NB4 (cell line): ENCODE measurements at regions not wholly inside any gene's neighbourhood (a gene's known extent, or its start where the extent isn't known, plus 50 kb on each side); places are given as distances from the start of the nearest gene placed in this dataset.

Source experiments
- MYC ChIP-seq: IDR thresholded peaks from 2 replicates; pipeline ENCODE4 v1.6.1; 2011; ENCODE audit warnings: low read depth, low read length
- POLR2A ChIP-seq: IDR thresholded peaks from 2 replicates; pipeline ENCODE4 v1.6.1; 2011; ENCODE audit warnings: mild to moderate bottlenecking; ENCODE audit not compliant: insufficient read length; ENCODE audit errors: extremely low read depth
- TF ChIP-seq, protein P1 (sequence below): IDR thresholded peaks from one replicate; pipeline ENCODE4 v1.5.1; 2012; ENCODE audit warnings: low read depth, low read length
- TF ChIP-seq, protein P2 (sequence below): IDR thresholded peaks from 2 replicates; pipeline ENCODE4 v1.6.1; 2011; ENCODE audit warnings: low read depth, low read length

DNA sequence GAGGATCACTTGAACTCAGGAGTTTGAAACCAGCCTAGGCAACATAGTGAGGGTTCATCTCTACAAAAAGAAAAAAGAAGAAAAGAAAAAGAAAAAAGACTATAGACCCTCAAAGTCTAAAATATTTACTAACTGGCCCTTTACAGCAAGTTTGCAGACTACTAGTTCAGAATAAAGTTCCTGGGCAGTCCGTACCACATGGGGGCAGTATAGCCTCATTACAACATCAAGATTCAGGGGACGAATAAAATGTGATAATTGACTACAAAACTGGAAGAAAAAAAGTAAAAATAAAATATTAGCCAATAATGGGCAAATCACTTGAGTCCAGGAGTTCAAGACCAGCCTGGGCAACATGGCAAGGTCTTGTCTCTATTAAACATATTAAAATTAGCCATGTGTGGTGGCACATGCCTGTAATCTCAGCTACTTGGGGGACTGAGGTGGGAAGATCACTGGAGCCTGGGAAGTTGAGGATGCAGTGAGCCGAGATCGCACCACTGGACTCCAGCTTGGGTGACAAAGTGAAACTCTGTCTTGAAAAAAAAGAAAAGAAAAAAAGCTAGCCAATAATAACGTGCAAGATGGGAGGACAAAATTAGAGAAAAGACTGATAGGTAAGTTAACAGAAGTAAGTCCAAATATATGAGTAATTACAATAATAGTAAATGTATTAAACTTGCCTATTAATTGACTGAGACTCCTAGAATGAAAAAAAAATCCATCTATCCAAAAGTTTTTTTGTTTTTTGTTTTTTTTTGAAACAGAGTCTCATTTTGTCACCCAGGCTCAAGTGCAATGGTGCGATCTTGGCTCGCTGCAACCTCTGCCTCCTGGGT lies 129.4 kb upstream of the SEC14L1 start:
- no peak for TF ChIP-seq POLR2A
- TF ChIP-seq, protein P1, sequence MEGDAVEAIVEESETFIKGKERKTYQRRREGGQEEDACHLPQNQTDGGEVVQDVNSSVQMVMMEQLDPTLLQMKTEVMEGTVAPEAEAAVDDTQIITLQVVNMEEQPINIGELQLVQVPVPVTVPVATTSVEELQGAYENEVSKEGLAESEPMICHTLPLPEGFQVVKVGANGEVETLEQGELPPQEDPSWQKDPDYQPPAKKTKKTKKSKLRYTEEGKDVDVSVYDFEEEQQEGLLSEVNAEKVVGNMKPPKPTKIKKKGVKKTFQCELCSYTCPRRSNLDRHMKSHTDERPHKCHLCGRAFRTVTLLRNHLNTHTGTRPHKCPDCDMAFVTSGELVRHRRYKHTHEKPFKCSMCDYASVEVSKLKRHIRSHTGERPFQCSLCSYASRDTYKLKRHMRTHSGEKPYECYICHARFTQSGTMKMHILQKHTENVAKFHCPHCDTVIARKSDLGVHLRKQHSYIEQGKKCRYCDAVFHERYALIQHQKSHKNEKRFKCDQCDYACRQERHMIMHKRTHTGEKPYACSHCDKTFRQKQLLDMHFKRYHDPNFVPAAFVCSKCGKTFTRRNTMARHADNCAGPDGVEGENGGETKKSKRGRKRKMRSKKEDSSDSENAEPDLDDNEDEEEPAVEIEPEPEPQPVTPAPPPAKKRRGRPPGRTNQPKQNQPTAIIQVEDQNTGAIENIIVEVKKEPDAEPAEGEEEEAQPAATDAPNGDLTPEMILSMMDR = peak; percentile 68
- TF ChIP-seq MYC = no peak
- TF ChIP-seq, protein P2, sequence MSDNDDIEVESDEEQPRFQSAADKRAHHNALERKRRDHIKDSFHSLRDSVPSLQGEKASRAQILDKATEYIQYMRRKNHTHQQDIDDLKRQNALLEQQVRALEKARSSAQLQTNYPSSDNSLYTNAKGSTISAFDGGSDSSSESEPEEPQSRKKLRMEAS = no peak
